WTC11 (cell line): ENCODE measurements at regions not wholly inside any gene's neighbourhood (a gene's known extent, or its start where the extent isn't known, plus 50 kb on each side); places are given as distances from the start of the nearest gene placed in this dataset.

Experiments
- ATAC-seq: fragments of 200-7000 bp; cut with Tn5 transposase; 2 replicates; pipeline ENCODE4 v1.10.0; 2021; ENCODE audit warnings: mild to moderate bottlenecking, moderate library complexity
- CTCF ChIA-PET: fragments of 300-600 bp; sonication (Branson Sonifier 250); formaldehyde crosslinking; loops from one replicate; lab custom pipeline; 2021; ENCODE audit warnings: antibody characterized with exemption; lab: Charles Lee
- POLR2A ChIA-PET: fragments of 350-600 bp; sonication (Branson Sonifier 250); formaldehyde crosslinking; loops from one replicate; lab custom pipeline; 2021; ENCODE audit warnings: antibody characterized with exemption; lab: Charles Lee
- DNase-seq: peaks from one replicate; pipeline ENCODE4 v3.0.0; 2021; ENCODE audit warnings: low spot score
- H3K27ac Mint-ChIP-seq: 2 replicates; pipeline ENCODE4 v1.8.0; 2021; ENCODE audit warnings: mixed read lengths
- H3K27me3 Mint-ChIP-seq: 2 replicates; pipeline ENCODE4 v1.8.0; 2021; ENCODE audit warnings: low read depth, mild to moderate bottlenecking, moderate library complexity, mixed read lengths
- H3K36me3 Mint-ChIP-seq: 2 replicates; pipeline ENCODE4 v1.8.0; 2021; ENCODE audit warnings: mixed read lengths
- H3K4me1 Mint-ChIP-seq: 2 replicates; pipeline ENCODE4 v1.8.0; 2022; ENCODE audit warnings: mixed read lengths
- H3K4me3 Mint-ChIP-seq: 2 replicates; pipeline ENCODE4 v1.8.0; 2021; ENCODE audit warnings: mild to moderate bottlenecking, moderate library complexity, mixed read lengths
- H3K9me3 Mint-ChIP-seq: 2 replicates; pipeline ENCODE4 v1.8.0; 2021; ENCODE audit warnings: mixed read lengths
- ERG ChIP-seq: fragments of 250-450 bp; sonication (Bioruptor Pico); IDR thresholded peaks from 2 replicates; pipeline ENCODE4 v1.8.0; 2021; ENCODE audit warnings: mild to moderate bottlenecking
- ETV6 ChIP-seq: sonication (generic); formaldehyde crosslinking; IDR thresholded peaks from 2 replicates; pipeline ENCODE4 v1.8.1; 2022; ENCODE audit warnings: mild to moderate bottlenecking, missing genetic modification reagents
- FOXJ3 ChIP-seq: sonication (generic); formaldehyde crosslinking; IDR thresholded peaks from 2 replicates; pipeline ENCODE4 v1.9.0; 2021; ENCODE audit warnings: missing genetic modification reagents, mild to moderate bottlenecking, borderline replicate concordance
- HMGA2 ChIP-seq: fragments of 250-450 bp; sonication (Bioruptor Pico); IDR thresholded peaks from 2 replicates; pipeline ENCODE4 v1.4.0; 2021; ENCODE audit warnings: mild to moderate bottlenecking, moderate library complexity
- JUN ChIP-seq: sonication (generic); formaldehyde crosslinking; IDR thresholded peaks from 2 replicates; pipeline ENCODE4 v1.8.0; 2023; ENCODE audit warnings: mild to moderate bottlenecking, missing genetic modification reagents
- MLX ChIP-seq: sonication (generic); formaldehyde crosslinking; IDR thresholded peaks from 2 replicates; pipeline ENCODE4 v1.8.1; 2023; ENCODE audit warnings: mild to moderate bottlenecking, missing genetic modification reagents, moderate library complexity
- NFE2L1 ChIP-seq: sonication (generic); formaldehyde crosslinking; IDR thresholded peaks from 2 replicates; pipeline ENCODE4 v1.8.1; 2023; ENCODE audit warnings: missing genetic modification reagents
- NR2C2 ChIP-seq: sonication (generic); formaldehyde crosslinking; IDR thresholded peaks from 2 replicates; pipeline ENCODE4 v1.8.0; 2022; ENCODE audit warnings: mild to moderate bottlenecking, missing genetic modification reagents
- PRRX2 ChIP-seq: fragments of 250-450 bp; sonication (Bioruptor Pico); IDR thresholded peaks from 2 replicates; pipeline ENCODE4 v1.8.0; 2021; ENCODE audit warnings: mild to moderate bottlenecking
- ZMAT4 ChIP-seq: fragments of 250-450 bp; sonication (Bioruptor Pico); IDR thresholded peaks from 2 replicates; pipeline ENCODE4 v1.9.0; 2021; ENCODE audit warnings: mild to moderate bottlenecking
- ZNF121 ChIP-seq: sonication (generic); formaldehyde crosslinking; IDR thresholded peaks from 2 replicates; pipeline ENCODE4 v1.8.0; 2023; ENCODE audit warnings: missing genetic modification reagents
- ZNF138 ChIP-seq: sonication (generic); formaldehyde crosslinking; conservative IDR thresholded peaks from 2 replicates; pipeline ENCODE4 v1.8.1; 2022; ENCODE audit warnings: mild to moderate bottlenecking, moderate library complexity, missing genetic modification reagents
- ZNF219 ChIP-seq: sonication (generic); formaldehyde crosslinking; IDR thresholded peaks from 2 replicates; pipeline ENCODE4 v1.8.0; 2023; ENCODE audit warnings: missing genetic modification reagents, mild to moderate bottlenecking, borderline replicate concordance
- ZNF232 ChIP-seq: sonication (generic); formaldehyde crosslinking; IDR thresholded peaks from 2 replicates; pipeline ENCODE4 v1.8.0; 2022; ENCODE audit warnings: mild to moderate bottlenecking, missing genetic modification reagents
- ZNF317 ChIP-seq: sonication (generic); formaldehyde crosslinking; IDR thresholded peaks from 2 replicates; pipeline ENCODE4 v1.8.1; 2023; ENCODE audit warnings: low read depth, mild to moderate bottlenecking, moderate library complexity, missing genetic modification reagents, borderline replicate concordance
- ZNF423 ChIP-seq: fragments of 250-450 bp; sonication (Bioruptor Pico); IDR thresholded peaks from 2 replicates; pipeline ENCODE4 v2.1.2; 2022; ENCODE audit warnings: mild to moderate bottlenecking, moderate library complexity
- TF ChIP-seq, protein P1 (sequence below): fragments of 200-600 bp; IDR thresholded peaks from 2 replicates; pipeline ENCODE4 v1.8.0; 2022; ENCODE audit warnings: antibody characterized with exemption
- TF ChIP-seq, protein P2 (sequence below): fragments of 250-450 bp; sonication (Bioruptor Pico); conservative IDR thresholded peaks from 2 replicates; pipeline ENCODE4 v1.9.0; 2021; ENCODE audit warnings: mild to moderate bottlenecking
- TF ChIP-seq, protein P3 (sequence below): sonication (generic); formaldehyde crosslinking; IDR thresholded peaks from 2 replicates; pipeline ENCODE4 v1.8.1; 2023; ENCODE audit warnings: mild to moderate bottlenecking, missing genetic modification reagents, moderate library complexity
- TF ChIP-seq, protein P4 (sequence below): sonication (generic); formaldehyde crosslinking; IDR thresholded peaks from 2 replicates; pipeline ENCODE4 v1.8.0; 2023; ENCODE audit warnings: mild to moderate bottlenecking, missing genetic modification reagents

DNA sequence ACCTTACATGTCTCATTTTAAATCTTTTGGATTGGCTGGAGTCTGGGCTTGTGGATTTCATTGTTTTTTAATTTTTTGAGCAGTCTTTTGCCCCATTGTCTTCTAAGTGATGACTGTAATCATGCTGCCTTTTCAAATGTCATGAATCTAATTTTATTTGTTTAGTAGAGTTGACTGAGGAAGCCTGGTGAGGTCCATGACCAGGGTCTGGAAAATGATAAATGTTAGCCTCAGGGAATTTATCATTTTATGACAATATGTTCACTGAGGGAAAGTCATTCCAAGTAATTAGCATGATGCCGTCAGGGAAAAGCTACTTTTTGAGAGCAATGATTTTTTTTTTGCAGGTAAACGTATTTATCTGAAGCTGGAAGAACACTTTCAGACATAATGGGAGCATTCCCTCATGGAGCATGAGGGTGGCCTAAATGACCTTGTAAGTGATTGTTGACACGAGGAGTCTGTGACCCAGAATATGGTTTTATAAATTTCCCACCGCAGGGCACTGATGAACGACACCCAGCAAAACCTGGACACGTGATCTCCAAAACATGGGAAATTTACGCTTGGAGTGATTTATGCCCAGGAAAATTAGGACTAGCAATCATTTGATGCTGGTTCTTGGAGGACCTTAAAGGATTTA lies 155.3 kb upstream of the NABP1 start:
- CTCF ChIA-PET = interaction anchor here (1.7 to 2.4 kb wide), 2 partner anchors 304 to 470 kb away, joined by 6 to 14 read pairs; no protein-coding TSS in a partner anchor
- DNase-seq (no peak), ATAC-seq (no peak)
- H3K4me1 Mint-ChIP-seq = no peaks in the 10 kb centered on the region
- no peak overlapping the region for H3K4me3 Mint-ChIP-seq
- no peaks in the 10 kb centered on the region for H3K9me3 Mint-ChIP-seq
- no peaks in the 10 kb centered on the region for H3K27me3 Mint-ChIP-seq
- no peaks in the 10 kb centered on the region for H3K36me3 Mint-ChIP-seq
- no peak overlapping the region for H3K27ac Mint-ChIP-seq
- POLR2A ChIA-PET = no interaction called here
- no peak for TF ChIP-seq ZNF121 (CRISPR knock-in tag)
- TF ChIP-seq ZNF232 = no peak
- no peak for TF ChIP-seq NFE2L1 (CRISPR knock-in tag)
- TF ChIP-seq ETV6 (CRISPR knock-in tag) = no peak
- no peak for TF ChIP-seq ZNF423 (CRISPR knock-in tag)
- TF ChIP-seq JUN (CRISPR knock-in tag) = no peak
- TF ChIP-seq ZNF317 (CRISPR knock-in tag) = no peak
- no peak for TF ChIP-seq ZMAT4 (CRISPR knock-in tag)
- no peak for TF ChIP-seq ZNF219 (CRISPR knock-in tag)
- TF ChIP-seq ERG (CRISPR knock-in tag) = no peak
- no peak for TF ChIP-seq PRRX2 (CRISPR knock-in tag)
- TF ChIP-seq NR2C2 (CRISPR knock-in tag) = no peak
- no peak for TF ChIP-seq FOXJ3
- TF ChIP-seq, protein P1, sequence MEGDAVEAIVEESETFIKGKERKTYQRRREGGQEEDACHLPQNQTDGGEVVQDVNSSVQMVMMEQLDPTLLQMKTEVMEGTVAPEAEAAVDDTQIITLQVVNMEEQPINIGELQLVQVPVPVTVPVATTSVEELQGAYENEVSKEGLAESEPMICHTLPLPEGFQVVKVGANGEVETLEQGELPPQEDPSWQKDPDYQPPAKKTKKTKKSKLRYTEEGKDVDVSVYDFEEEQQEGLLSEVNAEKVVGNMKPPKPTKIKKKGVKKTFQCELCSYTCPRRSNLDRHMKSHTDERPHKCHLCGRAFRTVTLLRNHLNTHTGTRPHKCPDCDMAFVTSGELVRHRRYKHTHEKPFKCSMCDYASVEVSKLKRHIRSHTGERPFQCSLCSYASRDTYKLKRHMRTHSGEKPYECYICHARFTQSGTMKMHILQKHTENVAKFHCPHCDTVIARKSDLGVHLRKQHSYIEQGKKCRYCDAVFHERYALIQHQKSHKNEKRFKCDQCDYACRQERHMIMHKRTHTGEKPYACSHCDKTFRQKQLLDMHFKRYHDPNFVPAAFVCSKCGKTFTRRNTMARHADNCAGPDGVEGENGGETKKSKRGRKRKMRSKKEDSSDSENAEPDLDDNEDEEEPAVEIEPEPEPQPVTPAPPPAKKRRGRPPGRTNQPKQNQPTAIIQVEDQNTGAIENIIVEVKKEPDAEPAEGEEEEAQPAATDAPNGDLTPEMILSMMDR = no peak
- TF ChIP-seq MLX (CRISPR knock-in tag) = no peak
- TF ChIP-seq, protein P2, sequence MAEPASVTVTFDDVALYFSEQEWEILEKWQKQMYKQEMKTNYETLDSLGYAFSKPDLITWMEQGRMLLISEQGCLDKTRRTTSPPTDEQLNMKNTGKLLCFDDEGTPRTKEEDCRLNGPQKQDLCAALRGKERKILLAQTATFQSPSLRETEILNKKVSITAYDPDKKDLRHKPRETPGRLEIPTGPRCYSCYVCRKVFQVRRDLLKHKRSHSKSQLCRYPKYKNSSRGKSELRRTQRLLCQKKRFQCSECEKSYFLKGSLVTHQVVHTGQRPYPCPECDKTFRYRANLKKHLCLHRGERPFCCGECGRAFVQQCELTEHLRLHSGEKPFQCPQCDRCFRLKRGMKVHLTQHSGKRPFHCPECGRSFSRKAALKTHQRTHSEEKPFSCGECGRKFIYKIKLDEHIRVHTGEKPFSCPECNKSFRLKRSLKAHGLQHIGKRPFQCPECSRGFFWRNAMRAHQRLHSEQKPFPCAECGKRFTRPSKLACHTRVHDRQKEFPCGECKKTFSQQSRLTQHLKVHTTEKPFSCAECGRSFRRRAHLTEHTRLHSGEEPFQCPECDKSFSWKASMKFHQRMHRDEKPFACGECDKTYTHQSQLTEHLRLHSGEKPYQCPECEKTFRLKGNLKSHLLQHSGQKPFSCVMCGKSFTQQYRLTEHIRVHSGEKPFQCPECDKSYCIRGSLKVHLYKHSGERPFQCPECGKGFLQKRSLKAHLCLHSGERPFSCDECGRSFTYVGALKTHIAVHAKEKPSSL (CRISPR knock-in tag) = no peak
- TF ChIP-seq HMGA2 (CRISPR knock-in tag) = no peak
- TF ChIP-seq, protein P3, sequence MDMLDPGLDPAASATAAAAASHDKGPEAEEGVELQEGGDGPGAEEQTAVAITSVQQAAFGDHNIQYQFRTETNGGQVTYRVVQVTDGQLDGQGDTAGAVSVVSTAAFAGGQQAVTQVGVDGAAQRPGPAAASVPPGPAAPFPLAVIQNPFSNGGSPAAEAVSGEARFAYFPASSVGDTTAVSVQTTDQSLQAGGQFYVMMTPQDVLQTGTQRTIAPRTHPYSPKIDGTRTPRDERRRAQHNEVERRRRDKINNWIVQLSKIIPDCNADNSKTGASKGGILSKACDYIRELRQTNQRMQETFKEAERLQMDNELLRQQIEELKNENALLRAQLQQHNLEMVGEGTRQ (CRISPR knock-in tag) = no peak
- TF ChIP-seq, protein P4, sequence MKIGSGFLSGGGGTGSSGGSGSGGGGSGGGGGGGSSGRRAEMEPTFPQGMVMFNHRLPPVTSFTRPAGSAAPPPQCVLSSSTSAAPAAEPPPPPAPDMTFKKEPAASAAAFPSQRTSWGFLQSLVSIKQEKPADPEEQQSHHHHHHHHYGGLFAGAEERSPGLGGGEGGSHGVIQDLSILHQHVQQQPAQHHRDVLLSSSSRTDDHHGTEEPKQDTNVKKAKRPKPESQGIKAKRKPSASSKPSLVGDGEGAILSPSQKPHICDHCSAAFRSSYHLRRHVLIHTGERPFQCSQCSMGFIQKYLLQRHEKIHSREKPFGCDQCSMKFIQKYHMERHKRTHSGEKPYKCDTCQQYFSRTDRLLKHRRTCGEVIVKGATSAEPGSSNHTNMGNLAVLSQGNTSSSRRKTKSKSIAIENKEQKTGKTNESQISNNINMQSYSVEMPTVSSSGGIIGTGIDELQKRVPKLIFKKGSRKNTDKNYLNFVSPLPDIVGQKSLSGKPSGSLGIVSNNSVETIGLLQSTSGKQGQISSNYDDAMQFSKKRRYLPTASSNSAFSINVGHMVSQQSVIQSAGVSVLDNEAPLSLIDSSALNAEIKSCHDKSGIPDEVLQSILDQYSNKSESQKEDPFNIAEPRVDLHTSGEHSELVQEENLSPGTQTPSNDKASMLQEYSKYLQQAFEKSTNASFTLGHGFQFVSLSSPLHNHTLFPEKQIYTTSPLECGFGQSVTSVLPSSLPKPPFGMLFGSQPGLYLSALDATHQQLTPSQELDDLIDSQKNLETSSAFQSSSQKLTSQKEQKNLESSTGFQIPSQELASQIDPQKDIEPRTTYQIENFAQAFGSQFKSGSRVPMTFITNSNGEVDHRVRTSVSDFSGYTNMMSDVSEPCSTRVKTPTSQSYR (CRISPR knock-in tag) = no peak
- TF ChIP-seq ZNF138 (CRISPR knock-in tag) = no peak
